Keratinocyte (primary cell): ENCODE measurements at regions not wholly inside any gene's neighbourhood (a gene's known extent, or its start where the extent isn't known, plus 50 kb on each side); places are given as distances from the start of the nearest gene placed in this dataset.

Experiments
- DNase-seq: peaks from one replicate; pipeline ENCODE4 v3.0.0-alpha.2; 2011; ENCODE audit warnings: low read depth, missing footprints, low spot score
- FAIRE-seq: peaks from 2 replicates; lab custom pipeline; 2011; peaks lifted over from hg19 to GRCh38; lab: Jason Lieb, UNC
- H2AFZ ChIP-seq: 2 replicates; pipeline ENCODE4 v1.6.0; 2012; ENCODE audit warnings: low read length, control low read depth, inconsistent platforms; ENCODE audit not compliant: control insufficient read depth
- H3K27ac ChIP-seq: 2 replicates; pipeline ENCODE4 v1.5.1; 2011; ENCODE audit warnings: low read length; ENCODE audit not compliant: control insufficient read depth, insufficient read depth
- H3K27me3 ChIP-seq: 3 replicates; pipeline ENCODE4 v1.6.0; 2011; ENCODE audit warnings: low read length; ENCODE audit not compliant: control insufficient read depth, insufficient read depth; ENCODE audit errors: extremely low read depth
- H3K36me3 ChIP-seq, 2 experiments: 2 replicates in 1 of 2; 3 replicates in 1 of 2; pipeline ENCODE4 v1.5.1; 2011; ENCODE audit warnings: low read length in 2 of 2, mild to moderate bottlenecking in 1 of 2; ENCODE audit not compliant: control insufficient read depth in 2 of 2, insufficient read depth in 2 of 2; ENCODE audit errors: extremely low read depth in 1 of 2
- H3K4me1 ChIP-seq: 3 replicates; pipeline ENCODE4 v1.5.1; 2011; ENCODE audit warnings: low read length; ENCODE audit not compliant: control insufficient read depth, insufficient read depth; ENCODE audit errors: extremely low read depth
- H3K4me2 ChIP-seq: 3 replicates; pipeline ENCODE4 v1.6.0; 2011; ENCODE audit warnings: low read depth, low read length; ENCODE audit not compliant: control insufficient read depth, insufficient read depth; ENCODE audit errors: extremely low read depth
- H3K4me3 ChIP-seq, 3 experiments: fragments of 200-600 bp in 1 of 3; sonication (generic) in 1 of 3; 2 replicates in 2 of 3; 3 replicates in 1 of 3; pipeline ENCODE4 v1.5.1; 2011 to 2016; ENCODE audit warnings: low read length in 3 of 3, mild to moderate bottlenecking in 3 of 3, control low read depth in 2 of 3, inconsistent platforms in 1 of 3, low read depth in 1 of 3, mixed read lengths in 1 of 3, mixed run types in 1 of 3, moderate library complexity in 1 of 3; ENCODE audit not compliant: control insufficient read depth in 2 of 3, insufficient read depth in 2 of 3; ENCODE audit errors: extremely low read depth in 1 of 3
- H3K79me2 ChIP-seq: 2 replicates; pipeline ENCODE4 v1.6.0; 2012; ENCODE audit warnings: low read length; ENCODE audit not compliant: control insufficient read depth, insufficient read depth
- H3K9ac ChIP-seq: 3 replicates; pipeline ENCODE4 v1.6.0; 2011; ENCODE audit warnings: low read length; ENCODE audit not compliant: control insufficient read depth, insufficient read depth; ENCODE audit errors: extremely low read depth
- H3K9me1 ChIP-seq: 3 replicates; pipeline ENCODE4 v1.6.0; 2011; ENCODE audit warnings: low read length; ENCODE audit not compliant: control insufficient read depth, insufficient read depth; ENCODE audit errors: extremely low read depth
- H3K9me3 ChIP-seq: 2 replicates; pipeline ENCODE4 v1.5.1; 2012; ENCODE audit warnings: low read depth, low read length; ENCODE audit not compliant: control insufficient read depth
- H4K20me1 ChIP-seq: 3 replicates; pipeline ENCODE4 v1.6.0; 2011; ENCODE audit warnings: low read length; ENCODE audit not compliant: control insufficient read depth, insufficient read depth; ENCODE audit errors: extremely low read depth
- EZH2 ChIP-seq: IDR thresholded peaks from one replicate; pipeline ENCODE4 v1.6.1; 2012; ENCODE audit warnings: inconsistent platforms, mild to moderate bottlenecking, low read length, moderate library complexity
- dilution Hi-C: fragments of 300-500 bp; cut with MboI; formaldehyde crosslinking; loops from one replicate; pipeline ENCODE4 v1.7.0; 2020; ENCODE audit warnings: low sequenced_read_pairs; ENCODE audit not compliant: extremely low pct_ligation_motif_present
- TF ChIP-seq, protein P1 (sequence below), 3 experiments: IDR thresholded peaks in 1 of 3; conservative IDR thresholded peaks in 1 of 3; optimal IDR thresholded peaks in 1 of 3; 2 replicates in 2 of 3; 3 replicates in 1 of 3; pipeline versions ENCODE3 to v1.5.1; 2011; ENCODE audit warnings: low read length in 3 of 3, mild to moderate bottlenecking in 3 of 3, moderate library complexity in 2 of 3, control low read depth in 1 of 3, inconsistent platforms in 1 of 3; ENCODE audit not compliant: insufficient read depth in 2 of 3; ENCODE audit errors: extremely low read depth in 1 of 3

DNA sequence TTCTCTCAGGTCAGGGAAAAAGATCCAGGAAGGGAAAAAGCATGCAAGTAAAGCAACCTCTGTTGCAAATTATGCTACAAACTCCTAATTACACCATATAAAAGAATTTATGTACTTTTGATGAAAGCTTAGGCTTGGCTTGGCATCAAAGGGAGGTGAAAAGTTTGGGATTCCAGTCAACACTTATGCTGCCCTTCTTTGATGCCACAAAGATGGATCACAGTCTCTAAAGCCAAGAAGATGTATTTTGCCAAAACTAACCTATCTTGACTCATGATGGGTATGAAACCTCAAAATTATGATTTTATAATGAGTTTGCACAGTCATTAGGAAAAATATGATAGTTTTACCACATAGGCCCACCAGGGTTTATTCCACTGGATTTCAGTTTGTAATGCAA, 101.0 kb upstream of the CCDC80 start:
- Histone ChIP-seq H3K4me3 (no peak overlapping the region), H3K4me1 (peaks cover 2% of the 10 kb centered on the region), H2AFZ (no peak overlapping the region), H3K27me3 (no peaks in the 10 kb centered on the region), H3K9ac (no peak overlapping the region), H4K20me1 (no peaks in the 10 kb centered on the region), H3K79me2 (no peaks in the 10 kb centered on the region), H3K9me3 (no peaks in the 10 kb centered on the region), H3K36me3 (no peaks in the 10 kb centered on the region), H3K27ac (no peak overlapping the region), H3K9me1 (no peaks in the 10 kb centered on the region), H3K4me2 (no peak overlapping the region)
- no peak for TF ChIP-seq EZH2
- TF ChIP-seq, protein P1, sequence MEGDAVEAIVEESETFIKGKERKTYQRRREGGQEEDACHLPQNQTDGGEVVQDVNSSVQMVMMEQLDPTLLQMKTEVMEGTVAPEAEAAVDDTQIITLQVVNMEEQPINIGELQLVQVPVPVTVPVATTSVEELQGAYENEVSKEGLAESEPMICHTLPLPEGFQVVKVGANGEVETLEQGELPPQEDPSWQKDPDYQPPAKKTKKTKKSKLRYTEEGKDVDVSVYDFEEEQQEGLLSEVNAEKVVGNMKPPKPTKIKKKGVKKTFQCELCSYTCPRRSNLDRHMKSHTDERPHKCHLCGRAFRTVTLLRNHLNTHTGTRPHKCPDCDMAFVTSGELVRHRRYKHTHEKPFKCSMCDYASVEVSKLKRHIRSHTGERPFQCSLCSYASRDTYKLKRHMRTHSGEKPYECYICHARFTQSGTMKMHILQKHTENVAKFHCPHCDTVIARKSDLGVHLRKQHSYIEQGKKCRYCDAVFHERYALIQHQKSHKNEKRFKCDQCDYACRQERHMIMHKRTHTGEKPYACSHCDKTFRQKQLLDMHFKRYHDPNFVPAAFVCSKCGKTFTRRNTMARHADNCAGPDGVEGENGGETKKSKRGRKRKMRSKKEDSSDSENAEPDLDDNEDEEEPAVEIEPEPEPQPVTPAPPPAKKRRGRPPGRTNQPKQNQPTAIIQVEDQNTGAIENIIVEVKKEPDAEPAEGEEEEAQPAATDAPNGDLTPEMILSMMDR (optimal IDR thresholded peaks at IDR 0.05 in 1 of 3, IDR thresholded peaks at IDR 0.05 in 1 of 3, conservative IDR thresholded peaks at IDR 0.05 in 1 of 3; ENCODE audit: extremely low read depth in 1 of 3, insufficient read depth in 2 of 3, low read length in 3 of 3) = no peak
- no peak for FAIRE-seq
- no peak for DNase-seq
- dilution Hi-C loops = no loop called here

DNA sequence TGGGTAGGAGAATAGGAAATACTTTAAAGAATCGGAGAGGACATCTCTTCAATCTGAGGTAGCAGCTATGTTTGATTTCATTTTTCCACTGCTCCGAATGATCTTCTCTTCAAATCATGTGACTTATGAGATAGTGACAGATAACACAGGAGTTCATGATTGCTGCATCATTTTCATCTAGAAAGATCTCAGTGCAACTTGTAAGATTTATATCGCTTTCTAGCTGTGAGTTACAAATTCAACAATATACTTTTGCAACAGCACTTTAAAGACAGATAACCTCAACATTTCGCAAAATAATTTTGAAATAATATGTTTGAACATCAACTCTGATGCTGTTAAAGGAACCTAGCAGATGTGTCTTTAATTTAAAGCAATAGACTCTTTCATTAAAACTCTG, 99.9 kb upstream of the CCDC80 start:
- Histone ChIP-seq H3K27me3 (no peaks in the 10 kb centered on the region), H3K9me3 (no peaks in the 10 kb centered on the region), H3K9ac (no peak overlapping the region), H3K9me1 (no peaks in the 10 kb centered on the region), H3K4me1 (peaks cover 2% of the 10 kb centered on the region), H3K4me3 (no peak overlapping the region), H4K20me1 (no peaks in the 10 kb centered on the region), H3K4me2 (no peak overlapping the region), H3K27ac (no peak overlapping the region), H3K79me2 (no peaks in the 10 kb centered on the region), H3K36me3 (no peaks in the 10 kb centered on the region), H2AFZ (no peak overlapping the region)
- TF ChIP-seq EZH2 = no peak
- TF ChIP-seq, protein P1 (optimal IDR thresholded peaks at IDR 0.05 in 1 of 3, IDR thresholded peaks at IDR 0.05 in 1 of 3, conservative IDR thresholded peaks at IDR 0.05 in 1 of 3; ENCODE audit: extremely low read depth in 1 of 3, insufficient read depth in 2 of 3, low read length in 3 of 3) = no peak
- no peak for DNase-seq
- dilution Hi-C loops = no loop called here
- FAIRE-seq = no peak
